GM04504 (cell line): ENCODE measurements at regions not wholly inside any gene's neighbourhood (a gene's known extent, or its start where the extent isn't known, plus 50 kb on each side); places are given as distances from the start of the nearest gene placed in this dataset.

ENCODE experiments used
- DNase-seq: peaks from one replicate; pipeline ENCODE4 v3.0.0-alpha.2; 2012; ENCODE audit warnings: low read depth

- DNase-seq, result no peak
These were observed 51.9 kb upstream of the CWC22 start for GRCh38 chr2:180058993-180059392.

DNA sequence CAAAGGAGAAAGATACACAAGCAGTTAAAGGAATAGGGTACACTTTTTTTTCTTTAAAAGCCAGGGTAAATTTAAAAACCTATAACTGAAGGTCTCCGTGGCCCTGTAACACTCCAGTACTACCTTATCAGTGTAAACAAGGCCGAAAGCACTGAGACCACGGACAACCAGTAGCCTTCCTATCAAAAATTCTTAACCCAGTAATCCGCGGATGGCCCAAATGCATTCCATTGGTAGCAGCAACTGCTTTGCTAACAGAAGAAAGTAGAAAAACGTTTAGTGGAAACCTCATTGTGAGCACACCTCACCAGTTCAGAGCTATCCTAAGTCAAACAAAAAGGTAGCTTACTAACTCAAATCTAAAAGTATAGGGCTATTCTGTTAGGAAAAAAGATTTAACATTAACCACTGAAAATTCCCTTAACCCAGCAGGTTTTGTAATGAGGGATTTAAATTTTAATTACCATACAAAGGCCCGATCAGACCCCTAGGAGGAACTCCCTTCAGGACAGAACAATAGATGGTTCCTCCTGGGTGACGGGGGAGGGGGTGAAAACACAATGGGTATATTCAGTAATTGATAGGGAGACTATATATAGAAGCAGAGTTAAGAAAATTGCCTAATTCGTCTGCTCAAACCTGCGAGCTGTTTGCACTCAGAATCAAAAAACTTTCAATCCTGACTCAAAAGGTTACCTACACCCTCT lies 50.8 kb upstream of the CWC22 start:
- DNase-seq, result no peak
